Right ventricle myocardium inferior (tissue), 1 donor: ENCODE measurements at regions not wholly inside any gene's neighbourhood (a gene's known extent, or its start where the extent isn't known, plus 50 kb on each side); places are given as distances from the start of the nearest gene placed in this dataset.
"Not testable (repeated sequence)": the region's sequence is repeated elsewhere in the genome, so short reads cannot be mapped to it uniquely, and the experiment has no call there.

ENCODE experiments used
- ATAC-seq: fragments of 200-7000 bp; cut with Tn5 transposase; one replicate; pipeline ENCODE4 v1.9.1; 2020; ENCODE audit warnings: mild to moderate bottlenecking, moderate library complexity
- DNase-seq: peaks from one replicate; pipeline ENCODE4 v3.0.0; 2021; ENCODE audit errors: missing footprints
- intact Hi-C: fragments of 100-400 bp; cut with DNase I; formaldehyde crosslinking; loops from one replicate; pipeline ENCODE4 v1.11.0; 2022
- donor health status: DM: no; HTN: yes; CAD: no; lungs with severe emphysema.

DNA sequence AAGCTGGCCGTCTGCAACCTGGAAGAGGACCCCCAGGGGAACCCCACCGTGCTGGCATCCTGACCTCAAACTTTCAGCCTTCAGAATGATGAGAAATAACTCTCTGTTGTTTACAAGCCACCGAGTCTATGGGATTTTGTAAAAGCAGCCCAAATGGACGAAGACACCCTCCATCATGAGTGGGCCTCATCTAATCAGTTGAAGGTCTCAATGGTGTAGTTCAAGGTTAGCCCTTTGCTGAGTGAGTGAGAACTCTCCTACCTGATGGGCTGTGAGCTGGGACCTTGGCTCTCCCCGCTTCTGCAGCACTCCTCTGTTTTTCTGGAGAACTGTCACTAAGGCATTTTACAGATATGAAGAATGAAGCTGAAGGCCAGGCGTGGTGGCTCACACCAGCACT is 325.9 kb upstream of the TNRC6C start:
- DNase-seq (no peak), ATAC-seq (no peak)
- intact Hi-C loops, result no loop called here

DNA sequence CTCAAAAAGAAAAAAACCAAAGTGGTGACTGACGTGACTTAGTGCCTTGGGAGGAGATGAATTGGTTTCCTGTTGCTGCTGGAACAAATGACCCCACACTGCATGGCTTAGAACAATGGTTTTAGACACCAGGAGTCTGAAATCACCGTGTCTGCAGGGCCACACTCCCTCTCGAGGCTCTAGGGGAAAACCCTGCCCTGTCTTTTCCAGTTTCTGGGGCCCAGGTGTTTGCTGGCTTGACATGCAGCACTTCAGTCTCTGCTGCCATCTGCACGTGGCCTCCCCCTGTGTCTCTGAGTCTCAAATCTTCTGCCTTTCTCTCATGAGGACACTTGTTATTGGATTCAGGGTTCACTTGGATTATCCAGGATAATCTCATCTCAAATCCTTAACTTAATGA is 323.8 kb upstream of the TNRC6C start:
- ATAC-seq (no peak), DNase-seq (no peak)
- intact Hi-C loops, result no loop called here

DNA sequence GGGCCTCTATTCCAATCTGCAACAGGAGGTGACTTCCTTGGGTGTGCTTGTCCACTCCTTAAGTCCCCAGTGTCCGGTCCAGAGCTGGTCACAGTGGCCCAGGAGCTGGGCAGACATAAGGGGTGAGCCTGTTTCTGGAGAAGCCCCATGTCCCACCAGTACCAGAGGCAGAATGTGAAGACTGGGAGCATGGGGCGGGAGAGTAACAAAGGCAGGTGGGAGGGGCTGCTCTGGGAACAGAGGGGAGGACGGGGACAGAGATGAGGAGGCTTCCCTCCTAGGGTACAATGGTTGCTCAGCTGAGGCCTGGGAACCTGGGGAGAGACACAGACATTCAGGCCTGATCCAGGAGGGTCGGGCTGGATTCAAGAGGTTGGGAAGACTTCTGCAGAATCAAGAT is 323.3 kb upstream of the TNRC6C start:
- intact Hi-C loops, result no loop called here
- ATAC-seq, result no peak

DNA sequence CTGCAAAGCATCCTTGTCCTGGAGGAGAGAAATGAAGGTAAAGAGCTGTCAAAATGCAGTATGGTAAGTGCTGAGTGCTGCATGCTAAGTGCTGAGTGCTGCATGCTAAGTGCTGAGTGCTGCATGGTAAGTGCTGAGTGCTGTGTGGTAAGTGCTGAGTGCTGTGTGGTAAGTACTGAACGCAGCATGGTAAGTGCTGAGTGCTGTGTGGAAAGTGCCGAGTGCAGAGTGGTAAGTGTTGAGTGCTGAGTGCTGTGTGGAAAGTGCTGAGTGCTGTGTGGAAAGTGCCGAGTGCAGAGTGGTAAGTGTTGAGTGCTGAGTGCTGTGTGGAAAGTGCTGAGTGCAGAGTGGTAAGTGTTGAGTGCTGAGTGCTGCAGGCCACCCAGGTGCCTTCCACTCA is 322.7 kb upstream of the TNRC6C start:
- intact Hi-C loops, DNase-seq, ATAC-seq: not testable (repeated sequence)

More for the DNA sequence above, 323.3 kb upstream of the TNRC6C start:
- DNase-seq, result no peak

DNA sequence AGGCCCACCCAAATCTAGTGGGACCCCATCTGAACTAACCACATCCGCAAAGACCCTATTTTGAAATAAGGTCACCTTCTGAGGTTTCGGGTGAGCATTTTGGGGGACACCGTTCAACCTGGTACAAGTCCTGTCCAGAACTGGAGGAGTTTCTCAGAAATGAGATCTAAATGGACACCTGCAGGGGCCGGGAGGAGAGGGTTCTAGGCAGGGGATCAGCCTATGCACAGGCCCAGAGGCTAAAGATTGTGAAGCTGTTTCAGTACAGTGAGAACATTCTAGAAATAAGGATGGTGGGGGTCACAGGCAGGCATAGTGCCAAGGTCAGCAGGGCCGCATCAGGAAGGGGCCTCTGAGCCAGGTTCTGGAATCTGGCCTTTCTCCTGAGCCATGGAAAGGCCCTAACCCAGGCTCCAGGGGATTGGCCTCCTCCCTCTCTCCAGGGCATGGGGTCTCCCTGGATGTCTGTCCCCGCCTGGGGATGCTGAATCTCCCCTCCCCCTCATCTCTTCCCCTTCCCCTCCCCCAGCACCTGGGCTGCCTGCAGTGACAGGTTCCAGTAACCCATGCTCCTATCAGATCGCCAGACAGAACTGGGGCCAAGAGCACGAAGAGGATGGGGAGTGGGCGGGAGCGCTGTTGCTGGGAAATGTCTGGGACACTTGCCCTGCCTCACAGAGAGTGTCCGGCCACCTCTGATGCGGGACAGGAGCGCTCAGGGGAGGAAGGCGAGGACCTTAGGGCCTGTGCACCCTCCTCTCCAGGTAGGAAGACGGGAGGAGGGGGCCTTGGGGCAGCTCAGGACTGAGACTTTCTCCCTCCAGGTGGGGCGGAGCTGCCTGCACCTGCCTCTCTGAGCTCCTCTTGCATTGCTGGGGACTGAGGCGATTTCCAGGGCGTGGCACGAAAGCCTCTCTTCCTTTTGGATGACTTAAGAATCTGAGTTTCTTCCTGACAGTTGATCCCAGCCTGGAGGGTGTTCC is 321.4 kb upstream of the TNRC6C start:
- no peak for ATAC-seq
- intact Hi-C loops, result no loop called here
- DNase-seq, result no peak

DNA sequence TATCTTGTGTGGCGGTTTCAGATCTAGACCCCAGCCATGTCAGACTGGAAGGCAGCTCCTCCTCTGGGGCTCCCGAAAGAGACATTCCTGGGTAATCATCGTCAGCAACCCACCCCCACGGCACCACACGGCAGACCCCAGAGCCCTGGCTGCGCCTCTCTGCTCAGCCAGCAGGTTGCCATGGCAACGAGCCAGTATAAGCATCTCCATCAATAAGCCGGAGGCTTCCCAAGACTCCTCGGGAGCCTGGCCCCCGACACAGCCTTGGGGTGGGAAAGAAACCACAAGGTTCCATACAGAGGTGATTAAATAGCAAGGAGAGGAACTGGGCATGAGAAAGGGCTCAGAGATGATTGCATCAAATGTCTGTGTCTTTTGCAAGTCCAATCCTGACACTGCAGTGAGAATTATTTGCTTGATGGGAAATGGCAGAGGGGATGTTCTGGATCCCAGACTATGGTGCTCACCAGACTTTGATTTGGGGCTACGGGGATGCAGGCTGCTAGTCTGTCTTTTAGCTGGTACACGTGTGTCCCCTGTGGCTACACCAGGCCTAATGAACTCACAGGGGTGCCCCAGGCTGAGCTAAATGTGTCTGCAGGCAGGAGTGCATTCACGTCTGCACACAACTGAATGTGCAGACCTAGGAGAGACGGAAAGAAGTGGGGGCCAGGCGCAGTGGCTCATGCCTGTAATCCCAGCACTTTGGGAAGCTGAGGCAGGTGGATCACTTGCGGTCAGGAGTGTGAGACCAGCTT is 320.5 kb upstream of the TNRC6C start:
- ATAC-seq, result no peak
- intact Hi-C loops, result no loop called here
- DNase-seq, result no peak

DNA sequence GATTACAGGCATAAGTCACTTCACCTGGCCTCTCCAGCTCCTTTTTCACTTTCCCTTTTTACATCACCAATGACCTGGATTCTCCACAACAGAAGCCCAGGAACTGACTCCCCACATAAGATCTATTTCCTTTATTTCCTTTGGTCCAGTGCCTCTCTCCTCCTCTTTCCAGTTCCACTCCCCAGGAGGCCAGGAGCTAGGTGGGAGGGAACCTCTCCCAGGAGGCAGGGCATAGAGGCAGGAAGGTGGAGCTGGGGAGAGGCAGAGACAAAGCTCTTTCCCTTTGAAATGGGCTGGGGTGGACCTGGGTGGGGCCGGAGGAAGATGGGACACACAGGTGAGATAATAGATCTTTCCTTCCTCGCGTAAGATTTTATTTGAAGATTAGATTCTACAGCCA is 318.3 kb upstream of the TNRC6C start:
- no peak for ATAC-seq

DNA sequence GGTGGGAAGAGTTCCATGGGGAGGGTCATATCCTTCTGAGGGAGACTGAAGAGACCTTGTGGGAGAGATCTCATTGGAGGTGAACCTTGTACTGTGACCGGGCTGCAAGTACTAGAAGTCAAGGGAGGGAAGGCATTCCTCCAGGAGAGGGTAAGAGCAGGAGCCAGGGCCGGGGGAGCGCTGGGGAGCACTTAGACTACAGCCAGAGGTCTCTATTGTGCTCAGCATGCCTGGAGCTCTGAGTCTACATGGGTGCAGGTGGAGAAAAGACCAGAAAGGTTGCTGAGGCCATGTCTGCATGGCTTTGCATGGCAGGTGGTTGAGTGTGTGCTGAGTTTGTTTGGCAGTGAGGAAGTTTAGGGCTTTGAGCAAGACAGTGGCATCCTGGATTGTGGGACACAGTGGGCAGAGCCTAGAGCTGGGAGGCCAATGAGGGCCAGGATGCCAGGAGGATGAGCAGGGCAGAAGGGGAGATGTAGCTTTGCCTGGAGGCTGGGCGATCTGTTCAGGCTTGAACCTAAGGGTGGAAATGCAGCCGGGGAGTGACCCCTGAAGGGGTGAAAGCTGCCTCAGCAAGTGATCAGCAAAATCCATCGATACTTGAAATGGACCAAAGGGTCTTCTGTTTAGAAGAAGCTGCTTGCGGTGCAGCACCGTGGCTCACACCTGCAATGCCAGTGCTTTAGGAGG is 317.4 kb upstream of the TNRC6C start:
- ATAC-seq (no peak), DNase-seq (no peak)
- intact Hi-C loops, result no loop called here

More for the DNA sequence above, 318.3 kb upstream of the TNRC6C start:
- DNase-seq, result no peak
- intact Hi-C loops, result no loop called here

DNA sequence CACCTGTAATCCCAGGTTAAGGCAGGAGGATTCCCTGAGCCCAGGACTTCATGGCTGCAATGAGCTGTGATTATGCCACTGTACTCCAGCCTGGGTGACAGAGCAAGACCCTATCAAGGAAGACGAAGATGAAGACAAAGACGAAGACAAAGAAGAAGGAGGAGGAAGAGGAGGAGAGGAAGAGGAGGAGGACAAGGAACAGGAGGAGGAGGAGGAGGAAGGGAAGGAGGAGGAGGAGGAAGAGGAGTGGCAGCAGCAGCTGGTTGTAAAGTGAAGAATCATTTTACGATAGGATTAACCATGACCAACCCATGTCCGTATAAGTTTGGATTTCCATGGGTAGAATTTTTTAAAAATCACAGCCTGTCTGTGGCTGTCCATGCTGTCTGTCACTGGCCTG is 316.8 kb upstream of the TNRC6C start:
- ATAC-seq, result no peak
- no peak for DNase-seq
- intact Hi-C loops, result no loop called here

DNA sequence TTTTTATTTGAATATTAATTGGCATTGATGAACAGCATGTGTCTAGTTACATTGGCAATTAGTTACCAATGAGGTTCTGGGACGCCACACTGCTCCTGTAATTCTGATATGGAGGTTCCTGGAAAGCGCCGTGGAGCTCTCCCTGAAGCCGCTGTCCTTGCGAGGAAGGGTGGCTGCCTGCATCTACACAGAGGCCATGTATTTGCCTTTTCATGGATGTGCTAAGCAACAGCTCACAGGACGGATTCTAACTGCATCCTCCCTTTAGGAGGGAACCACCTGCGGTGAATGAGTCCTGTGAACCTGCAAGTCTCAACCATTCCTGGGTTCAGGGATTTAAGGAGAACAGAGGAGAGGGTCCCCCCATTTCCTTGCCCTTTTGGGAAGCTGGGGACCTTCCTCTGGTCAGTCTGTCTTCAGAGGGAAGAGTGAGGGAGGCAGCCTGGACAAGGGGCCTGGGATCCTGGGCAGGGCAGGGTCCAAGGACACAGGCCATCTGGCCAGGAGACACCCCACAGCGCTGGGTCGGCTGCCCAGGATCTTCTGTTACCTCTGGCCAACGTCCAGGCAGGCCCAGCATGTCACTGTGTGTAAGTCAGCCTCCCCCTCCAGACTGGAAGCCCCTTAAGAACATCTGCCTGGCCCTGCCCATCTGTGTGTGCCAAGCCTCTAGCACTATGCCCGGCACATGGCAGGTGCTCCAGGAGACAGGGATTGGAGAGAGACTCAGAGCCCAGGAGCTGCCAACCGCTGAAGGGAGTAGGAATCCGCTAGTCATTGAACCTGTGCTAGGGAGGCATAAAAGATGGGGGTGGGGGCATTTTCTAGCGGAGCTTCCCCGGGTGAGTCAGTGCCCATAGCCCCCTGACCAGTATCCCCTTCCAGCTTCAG is 314.1 kb upstream of the TNRC6C start:
- DNase-seq (no peak), ATAC-seq (no peak)
- intact Hi-C loops, result no loop called here

DNA sequence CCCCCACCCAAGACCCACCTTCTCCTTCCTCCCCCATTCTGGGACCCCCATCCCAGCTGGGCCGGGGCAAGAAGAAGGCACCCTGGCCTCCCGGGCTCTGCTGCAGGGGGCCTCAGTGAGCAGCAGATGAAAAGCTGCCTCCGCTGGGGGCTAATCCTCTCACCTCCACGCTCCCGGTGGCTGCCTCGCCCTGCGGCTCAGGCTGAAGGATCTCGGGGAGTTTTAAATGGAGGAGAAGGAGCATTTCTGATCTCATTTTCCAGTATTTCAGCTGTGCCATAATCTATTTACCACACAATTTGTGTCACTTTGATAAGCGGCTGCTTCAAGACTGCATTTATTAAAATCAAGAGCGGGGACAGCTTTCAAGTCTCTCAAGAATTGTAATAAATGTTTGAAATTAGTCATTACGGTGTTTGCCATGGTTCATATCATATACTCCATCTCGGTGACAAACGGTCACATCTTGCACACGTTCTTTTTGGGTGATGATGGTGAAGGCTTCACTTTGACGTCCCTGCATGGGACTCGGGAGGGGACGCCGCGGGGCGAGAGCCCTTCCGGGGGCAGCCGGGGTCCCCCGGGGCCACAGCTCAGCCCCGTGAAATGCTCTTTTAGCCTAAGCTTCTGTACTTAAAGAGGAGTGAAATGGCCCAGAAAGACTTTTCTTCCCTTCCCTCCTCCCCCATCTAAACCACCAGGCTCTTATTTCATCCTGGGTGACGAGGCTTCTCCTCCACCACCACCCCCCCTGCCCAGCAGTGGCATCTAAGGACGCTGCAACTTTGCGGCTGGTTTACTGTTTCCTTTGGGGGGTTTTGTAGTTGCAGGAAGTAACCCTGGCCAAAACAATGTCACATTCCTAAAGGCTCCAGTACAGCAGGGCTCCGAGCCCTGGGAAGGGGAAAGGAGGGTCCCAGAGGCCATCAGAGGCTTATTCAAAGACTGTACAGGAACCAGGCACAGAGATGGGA is 313.1 kb upstream of the TNRC6C start:
- ATAC-seq, result no peak

DNA sequence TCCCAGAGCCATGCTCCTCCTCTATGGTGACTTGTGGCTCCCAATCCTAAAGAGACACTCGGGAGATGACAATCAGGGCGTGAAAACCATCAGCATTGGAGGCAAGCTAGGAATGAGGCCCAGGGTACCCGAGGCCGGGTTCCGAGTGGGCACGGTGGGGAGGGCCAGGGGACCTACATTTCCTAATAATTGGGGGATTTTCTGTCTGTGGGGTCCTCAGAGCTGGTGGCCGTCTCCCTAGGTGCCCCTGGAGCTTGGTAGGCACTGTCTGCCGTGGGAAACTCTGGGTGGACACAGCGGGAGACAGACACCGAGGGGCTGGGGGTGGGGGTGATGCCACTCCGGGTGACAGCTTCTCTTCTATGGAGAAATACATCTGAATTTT is 312.5 kb upstream of the TNRC6C start:
- intact Hi-C loops, result no loop called here
- no peak for ATAC-seq

More for the DNA sequence above, 313.1 kb upstream of the TNRC6C start:
- DNase-seq, result no peak
- intact Hi-C loops, result no loop called here

DNA sequence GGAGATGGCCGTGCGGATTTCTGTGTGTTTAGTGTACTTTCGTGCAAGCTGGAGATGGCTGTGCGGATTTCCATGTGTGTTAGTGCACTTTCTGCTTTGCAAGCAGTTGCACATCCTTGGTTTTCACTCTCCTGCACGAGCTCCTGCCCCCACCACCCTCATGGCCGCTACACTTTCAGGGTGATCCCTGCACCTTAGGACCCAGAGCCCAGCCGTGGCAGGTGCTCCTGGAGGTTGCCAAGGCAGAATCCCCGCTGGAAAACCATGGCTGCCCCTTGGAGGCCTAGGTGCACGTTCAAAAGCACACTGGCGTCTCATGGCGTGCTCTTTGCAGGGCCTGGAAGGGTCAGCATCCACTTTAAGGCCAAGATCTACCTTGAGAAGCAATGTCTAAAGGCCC is 311.0 kb upstream of the TNRC6C start:
- no peak for ATAC-seq
- intact Hi-C loops, result no loop called here
- DNase-seq, result no peak

More for the DNA sequence above, 312.5 kb upstream of the TNRC6C start:
- no peak for DNase-seq

DNA sequence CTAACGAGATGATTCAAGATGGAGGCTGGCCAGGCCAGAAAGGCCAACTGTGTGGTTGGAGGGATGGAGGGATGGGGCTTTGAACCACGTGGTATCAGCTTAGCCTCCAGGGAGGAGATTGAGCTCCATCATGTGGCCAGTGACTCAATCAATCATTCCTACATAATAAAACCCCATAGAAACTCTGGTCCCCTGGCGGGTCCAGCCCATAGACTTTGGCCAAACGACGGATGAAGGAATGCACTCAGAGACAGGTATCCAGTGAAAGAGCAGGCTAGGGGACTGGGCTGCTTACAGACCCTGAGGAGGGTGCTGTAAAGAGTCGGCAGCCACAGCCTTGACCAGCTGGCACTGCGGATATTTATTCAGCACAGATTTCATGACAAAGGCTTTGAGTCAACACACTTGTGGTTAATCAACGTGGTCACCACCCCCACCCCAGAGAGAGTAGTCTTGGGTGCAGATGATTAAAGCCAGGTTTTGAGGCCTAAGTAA is 308.7 kb upstream of the TNRC6C start:
- ATAC-seq (no peak), DNase-seq (no peak)
- intact Hi-C loops, result no loop called here

DNA sequence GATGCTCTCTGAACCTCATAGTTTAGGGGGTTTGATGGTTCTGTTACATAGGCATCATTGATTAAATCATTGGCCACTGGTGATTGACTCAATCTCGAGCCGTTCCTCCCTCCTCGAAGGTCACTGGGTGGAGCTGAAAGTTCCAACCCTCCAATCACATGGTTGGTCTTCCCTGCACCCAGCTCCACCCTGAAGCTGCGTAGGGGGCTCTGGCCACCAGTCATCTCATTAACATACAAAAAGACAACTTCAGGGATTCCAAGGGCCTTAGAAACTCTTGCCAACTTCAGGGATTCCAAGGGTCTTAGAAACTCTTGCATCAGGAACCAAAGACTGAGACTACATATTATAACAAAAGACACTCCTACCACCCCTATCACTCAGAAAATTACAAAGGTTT is 306.5 kb upstream of the TNRC6C start:
- intact Hi-C loops, result no loop called here
- DNase-seq (no peak), ATAC-seq (no peak)

DNA sequence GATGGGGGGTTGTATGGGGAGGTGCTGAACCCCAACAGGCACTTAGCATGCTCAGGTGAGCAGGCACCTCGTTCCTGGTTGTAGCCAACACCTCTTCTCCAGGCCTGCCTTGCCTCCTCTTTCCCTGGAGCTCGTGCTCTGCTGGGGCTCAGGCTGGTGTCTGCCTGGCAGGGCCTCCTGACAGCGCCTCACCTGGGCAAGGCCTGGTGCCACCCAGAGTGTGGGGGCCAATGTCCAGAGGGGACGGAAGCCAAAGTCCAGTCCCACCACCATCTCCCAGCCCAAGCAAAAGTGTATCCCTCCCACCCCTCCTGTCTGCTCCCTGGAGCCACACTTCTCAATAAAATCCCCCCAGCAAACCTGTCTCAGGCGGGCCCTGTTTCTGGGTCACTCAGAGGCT is 304.2 kb upstream of the TNRC6C start:
- DNase-seq (no peak), ATAC-seq (no peak)
- intact Hi-C loops, result no loop called here

DNA sequence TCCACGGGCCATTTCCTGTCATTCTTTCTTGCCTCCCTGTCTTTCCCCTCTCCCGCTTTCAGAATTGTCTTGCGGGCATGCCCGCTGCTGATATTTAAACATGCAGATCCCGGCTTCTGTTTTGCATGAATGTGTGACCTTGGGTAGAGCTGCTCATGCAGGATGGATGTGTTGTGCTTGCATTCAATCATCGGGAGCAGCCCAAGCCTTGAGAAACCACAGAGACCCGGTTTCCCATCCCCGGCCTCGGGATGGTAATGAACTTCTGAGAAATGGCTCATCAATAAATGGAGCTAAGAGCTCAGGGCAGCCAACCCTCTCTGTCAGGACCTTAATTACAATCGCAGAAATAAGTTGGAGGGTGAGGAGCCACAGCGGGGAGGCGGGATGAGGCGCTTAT is 303.7 kb upstream of the TNRC6C start:
- ATAC-seq (no peak), DNase-seq (no peak)
- intact Hi-C loops, result no loop called here
